ENCODE measurements at regions not wholly inside any gene's neighbourhood (a gene's known extent, or its start where the extent isn't known, plus 50 kb on each side); places are given as distances from the start of the nearest gene placed in this dataset.

DNA sequence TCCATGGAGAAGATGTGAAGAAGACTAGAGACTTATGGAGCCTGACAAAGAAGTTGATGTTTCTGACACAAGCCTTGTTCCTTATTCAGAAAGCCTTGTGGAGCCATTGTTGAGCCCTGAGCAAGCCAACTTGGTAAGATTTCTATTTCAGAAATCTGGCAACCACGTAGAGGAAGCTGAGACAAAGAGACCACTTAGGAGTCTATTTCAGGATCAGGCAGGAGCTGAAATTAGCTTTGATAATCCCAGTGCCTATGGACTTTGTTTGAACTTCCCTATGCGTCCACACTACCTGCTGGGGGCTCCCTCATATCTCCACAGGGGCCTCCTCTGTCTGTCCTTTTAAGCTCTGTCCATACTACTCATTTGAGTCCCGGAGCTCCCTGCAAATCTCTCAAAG is 540.0 kb upstream of the GOT2 start:
- no peak for TF ChIP-seq POLR2A (IDR thresholded peaks at IDR 0.05)
- TF ChIP-seq, protein P1, sequence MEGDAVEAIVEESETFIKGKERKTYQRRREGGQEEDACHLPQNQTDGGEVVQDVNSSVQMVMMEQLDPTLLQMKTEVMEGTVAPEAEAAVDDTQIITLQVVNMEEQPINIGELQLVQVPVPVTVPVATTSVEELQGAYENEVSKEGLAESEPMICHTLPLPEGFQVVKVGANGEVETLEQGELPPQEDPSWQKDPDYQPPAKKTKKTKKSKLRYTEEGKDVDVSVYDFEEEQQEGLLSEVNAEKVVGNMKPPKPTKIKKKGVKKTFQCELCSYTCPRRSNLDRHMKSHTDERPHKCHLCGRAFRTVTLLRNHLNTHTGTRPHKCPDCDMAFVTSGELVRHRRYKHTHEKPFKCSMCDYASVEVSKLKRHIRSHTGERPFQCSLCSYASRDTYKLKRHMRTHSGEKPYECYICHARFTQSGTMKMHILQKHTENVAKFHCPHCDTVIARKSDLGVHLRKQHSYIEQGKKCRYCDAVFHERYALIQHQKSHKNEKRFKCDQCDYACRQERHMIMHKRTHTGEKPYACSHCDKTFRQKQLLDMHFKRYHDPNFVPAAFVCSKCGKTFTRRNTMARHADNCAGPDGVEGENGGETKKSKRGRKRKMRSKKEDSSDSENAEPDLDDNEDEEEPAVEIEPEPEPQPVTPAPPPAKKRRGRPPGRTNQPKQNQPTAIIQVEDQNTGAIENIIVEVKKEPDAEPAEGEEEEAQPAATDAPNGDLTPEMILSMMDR (IDR thresholded peaks at IDR 0.05), result no peak

Measured in uterus (tissue), 2 donors.